NB4 (cell line): ENCODE measurements at regions not wholly inside any gene's neighbourhood (a gene's known extent, or its start where the extent isn't known, plus 50 kb on each side); places are given as distances from the start of the nearest gene placed in this dataset.

ENCODE experiments used
- POLR2A ChIP-seq: IDR thresholded peaks from 2 replicates; pipeline ENCODE4 v1.6.1; 2011; ENCODE audit warnings: mild to moderate bottlenecking; ENCODE audit not compliant: insufficient read length; ENCODE audit errors: extremely low read depth
- TF ChIP-seq, protein P1 (sequence below): IDR thresholded peaks from one replicate; pipeline ENCODE4 v1.5.1; 2012; ENCODE audit warnings: low read depth, low read length

DNA sequence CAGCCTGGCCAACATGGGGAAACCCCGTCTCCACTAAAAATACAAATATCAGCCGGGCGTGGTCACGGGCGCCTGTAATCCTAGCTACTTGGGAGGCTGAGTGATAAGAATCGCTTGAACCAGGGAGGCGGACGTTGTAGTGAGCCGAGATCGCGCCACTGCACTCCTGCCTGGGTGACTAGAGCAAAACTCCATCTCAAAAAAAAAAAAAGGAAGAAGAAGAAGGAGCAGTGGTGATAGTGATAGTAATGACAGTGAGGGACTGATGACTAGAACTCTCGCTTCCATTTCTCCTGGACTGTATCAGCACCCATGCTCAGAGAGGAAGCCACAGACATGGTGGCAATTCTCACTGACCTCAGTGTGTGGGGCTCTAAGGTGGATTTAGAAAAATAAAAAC is 52.6 kb upstream of the CLINT1 start:
- TF ChIP-seq, protein P1, sequence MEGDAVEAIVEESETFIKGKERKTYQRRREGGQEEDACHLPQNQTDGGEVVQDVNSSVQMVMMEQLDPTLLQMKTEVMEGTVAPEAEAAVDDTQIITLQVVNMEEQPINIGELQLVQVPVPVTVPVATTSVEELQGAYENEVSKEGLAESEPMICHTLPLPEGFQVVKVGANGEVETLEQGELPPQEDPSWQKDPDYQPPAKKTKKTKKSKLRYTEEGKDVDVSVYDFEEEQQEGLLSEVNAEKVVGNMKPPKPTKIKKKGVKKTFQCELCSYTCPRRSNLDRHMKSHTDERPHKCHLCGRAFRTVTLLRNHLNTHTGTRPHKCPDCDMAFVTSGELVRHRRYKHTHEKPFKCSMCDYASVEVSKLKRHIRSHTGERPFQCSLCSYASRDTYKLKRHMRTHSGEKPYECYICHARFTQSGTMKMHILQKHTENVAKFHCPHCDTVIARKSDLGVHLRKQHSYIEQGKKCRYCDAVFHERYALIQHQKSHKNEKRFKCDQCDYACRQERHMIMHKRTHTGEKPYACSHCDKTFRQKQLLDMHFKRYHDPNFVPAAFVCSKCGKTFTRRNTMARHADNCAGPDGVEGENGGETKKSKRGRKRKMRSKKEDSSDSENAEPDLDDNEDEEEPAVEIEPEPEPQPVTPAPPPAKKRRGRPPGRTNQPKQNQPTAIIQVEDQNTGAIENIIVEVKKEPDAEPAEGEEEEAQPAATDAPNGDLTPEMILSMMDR, result no peak
- TF ChIP-seq POLR2A, result no peak
